GM10266 (cell line): ENCODE measurements at regions not wholly inside any gene's neighbourhood (a gene's known extent, or its start where the extent isn't known, plus 50 kb on each side); places are given as distances from the start of the nearest gene placed in this dataset.
"Not testable (repeated sequence)": the region's sequence is repeated elsewhere in the genome, so short reads cannot be mapped to it uniquely, and the experiment has no call there.

Experiments used
- DNase-seq: peaks from one replicate; pipeline ENCODE4 v3.0.0; 2012; ENCODE audit errors: extremely low spot score
- CTCF ChIP-seq: IDR thresholded peaks from 2 replicates; pipeline ENCODE4 v1.5.1; 2012; ENCODE audit warnings: mild to moderate bottlenecking, low read depth; ENCODE audit not compliant: control insufficient read depth, insufficient read depth; ENCODE audit errors: missing control alignments

- no peak for DNase-seq
- TF ChIP-seq CTCF: no peak
Measured at GRCh38 chr7:67655168-67655567, 658.5 kb downstream of the TYW1 start.

GRCh38 chr7:67659091-67659490, 662.5 kb downstream of the TYW1 start:
- DNase-seq: no peak
- TF ChIP-seq CTCF: no peak

GRCh38 chr7:67662804-67663203, 666.2 kb downstream of the TYW1 start:
- no peak for TF ChIP-seq CTCF

GRCh38 chr7:67663644-67664043, 667.0 kb downstream of the TYW1 start:
- no peak for TF ChIP-seq CTCF

More at GRCh38 chr7:67662804-67663203, 666.2 kb downstream of the TYW1 start:
- DNase-seq: no peak

GRCh38 chr7:67666359-67666758, 669.7 kb downstream of the TYW1 start:
- DNase-seq: not testable (repeated sequence)

More at GRCh38 chr7:67663644-67664043, 667.0 kb downstream of the TYW1 start:
- no peak for DNase-seq

GRCh38 chr7:67671006-67671548, 674.4 kb downstream of the TYW1 start:
- no peak for TF ChIP-seq CTCF
- DNase-seq: no peak

GRCh38 chr7:67673861-67674260, 677.2 kb downstream of the TYW1 start:
- DNase-seq: no peak
- TF ChIP-seq CTCF: no peak

- DNase-seq: not testable (repeated sequence)
Measured at GRCh38 chr7:67674862-67675261, 678.2 kb downstream of the TYW1 start.

GRCh38 chr7:67675971-67676370, 679.3 kb downstream of the TYW1 start:
- no peak for DNase-seq

More at GRCh38 chr7:67675971-67676370, 679.3 kb downstream of the TYW1 start:
- TF ChIP-seq CTCF: no peak
